ENCODE measurements at regions not wholly inside any gene's neighbourhood (a gene's known extent, or its start where the extent isn't known, plus 50 kb on each side); places are given as distances from the start of the nearest gene placed in this dataset.
"Not testable (repeated sequence)": the region's sequence is repeated elsewhere in the genome, so short reads cannot be mapped to it uniquely, and the experiment has no call there.

GRCh38 chr13:63344711-63345110, 1929.1 kb upstream of the PCDH20 start:
- no peak for DNase-seq

GRCh38 chr13:63337921-63338320, 1922.3 kb upstream of the PCDH20 start:
- no peak for DNase-seq

GRCh38 chr13:63337041-63337440, 1921.4 kb upstream of the PCDH20 start:
- DNase-seq, result no peak

GRCh38 chr13:63336549-63336948, 1920.9 kb upstream of the PCDH20 start:
- DNase-seq, result no peak

GRCh38 chr13:63327584-63327983, 1911.9 kb upstream of the PCDH20 start:
- DNase-seq, result no peak

- no peak for DNase-seq
These were observed 1907.8 kb upstream of the PCDH20 start for GRCh38 chr13:63323441-63323840.

- no peak for DNase-seq
These were observed 1895.9 kb upstream of the PCDH20 start for GRCh38 chr13:63311587-63311986.

GRCh38 chr13:63308549-63309165, 1893.0 kb upstream of the PCDH20 start:
- no peak for DNase-seq

- peak; percentile 47 for DNase-seq
These were observed 1891.6 kb upstream of the PCDH20 start for GRCh38 chr13:63307228-63307627.

GRCh38 chr13:63305641-63306133, 1890.0 kb upstream of the PCDH20 start:
- DNase-seq, result no peak

- no peak for DNase-seq
These were observed 1888.8 kb upstream of the PCDH20 start for GRCh38 chr13:63304497-63304896.

- DNase-seq, result no peak
These were observed 1884.3 kb upstream of the PCDH20 start for GRCh38 chr13:63299866-63300394.

GRCh38 chr13:63297163-63297562, 1881.5 kb upstream of the PCDH20 start:
- DNase-seq, result no peak

- DNase-seq, result no peak
These were observed 1876.1 kb upstream of the PCDH20 start for GRCh38 chr13:63291701-63292100.

- no peak for DNase-seq
These were observed 1872.9 kb upstream of the PCDH20 start for GRCh38 chr13:63288576-63288975.

- no peak for DNase-seq
These were observed 1872.3 kb upstream of the PCDH20 start for GRCh38 chr13:63287926-63288325.

- no peak for DNase-seq
These were observed 1869.8 kb upstream of the PCDH20 start for GRCh38 chr13:63285426-63285825.

- DNase-seq, result no peak
These were observed 1863.5 kb upstream of the PCDH20 start for GRCh38 chr13:63279136-63279535.

- DNase-seq, result no peak
These were observed 1859.1 kb upstream of the PCDH20 start for GRCh38 chr13:63274772-63275171.

- no peak for DNase-seq
These were observed 1834.0 kb upstream of the PCDH20 start for GRCh38 chr13:63249411-63250187.

GRCh38 chr13:63236667-63237396, 1821.2 kb upstream of the PCDH20 start:
- DNase-seq, result not testable (repeated sequence)

GRCh38 chr13:63218596-63218995, 1802.9 kb upstream of the PCDH20 start:
- not testable (repeated sequence) for DNase-seq

GRCh38 chr13:63209330-63210017, 1793.8 kb upstream of the PCDH20 start:
- DNase-seq, result no peak

Data from DMS153 (cell line).